Activated naive CD8-positive, alpha-beta T cell treated with anti-CD3 and anti-CD28 coated beads, Interleukin-2, amount 10 ng/mL, durations not matched to agents 7 days and 5 days (primary cell): ENCODE measurements at regions not wholly inside any gene's neighbourhood (a gene's known extent, or its start where the extent isn't known, plus 50 kb on each side); places are given as distances from the start of the nearest gene placed in this dataset.
"Not testable (repeated sequence)": the region's sequence is repeated elsewhere in the genome, so short reads cannot be mapped to it uniquely, and the experiment has no call there.

Source experiments
- ATAC-seq: fragments of 150-1000 bp; cut with Tn5 transposase; one replicate; pipeline ENCODE4 v1.10.0; 2021; ENCODE audit warnings: low read depth, moderate library complexity
- POLR2A ChIA-PET: fragments of 350-600 bp; sonication (Branson Sonifier 250); formaldehyde crosslinking; loops from one replicate; lab custom pipeline; 2021; ENCODE audit warnings: antibody characterized with exemption; lab: Charles Lee
- DNase-seq: peaks from one replicate; pipeline ENCODE4 v3.0.0; 2021
- H3K27ac Mint-ChIP-seq: one replicate; pipeline ENCODE4 v1.8.0; 2022; ENCODE audit warnings: mild to moderate bottlenecking, mixed read lengths
- H3K27me3 Mint-ChIP-seq: one replicate; pipeline ENCODE4 v1.8.0; 2022; ENCODE audit warnings: mild to moderate bottlenecking, moderate library complexity, mixed read lengths
- H3K36me3 Mint-ChIP-seq: one replicate; pipeline ENCODE4 v1.8.0; 2021; ENCODE audit warnings: mild to moderate bottlenecking, mixed read lengths
- H3K4me1 Mint-ChIP-seq: one replicate; pipeline ENCODE4 v1.8.0; 2021; ENCODE audit warnings: mixed read lengths
- H3K4me3 Mint-ChIP-seq: one replicate; pipeline ENCODE4 v1.8.0; 2022; ENCODE audit warnings: mild to moderate bottlenecking, moderate library complexity, mixed read lengths
- H3K9me3 Mint-ChIP-seq: one replicate; pipeline ENCODE4 v1.8.0; 2021; ENCODE audit warnings: mixed read lengths

DNA sequence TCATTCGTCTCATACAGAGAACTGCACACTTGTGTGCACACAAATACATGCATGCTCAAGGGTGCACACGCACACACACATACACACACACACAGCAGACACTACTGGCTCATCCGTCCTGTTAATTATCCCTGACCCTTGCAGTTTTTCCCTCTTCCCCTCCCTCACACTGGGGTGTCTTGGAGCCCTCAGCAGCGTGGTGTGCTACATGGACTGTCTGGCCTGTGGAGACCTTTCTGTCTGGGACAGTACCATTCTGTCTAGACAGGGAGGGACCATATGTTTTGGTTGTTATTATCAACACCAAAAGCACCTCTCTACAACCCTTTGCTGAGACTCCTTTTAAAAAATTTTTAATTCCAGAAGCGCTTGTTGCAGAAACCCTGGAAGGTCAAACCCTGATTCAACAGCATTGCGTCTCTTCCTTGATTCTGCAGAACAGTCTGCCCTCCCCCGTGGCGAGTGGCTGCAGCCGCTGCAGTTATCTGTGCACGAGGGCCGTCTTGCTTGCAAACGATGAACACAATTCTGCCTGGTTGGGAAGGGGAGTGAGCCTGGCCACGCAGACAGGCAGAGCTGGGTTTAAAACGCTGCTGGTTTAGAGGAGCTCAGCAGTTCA lies 374.0 kb downstream of the IRS2 start:
- Mint-ChIP-seq H3K4me3 (no peak overlapping the region), H3K27me3 (peaks cover 8% of the 10 kb centered on the region), H3K27ac (no peak overlapping the region), H3K36me3 (no peaks in the 10 kb centered on the region), H3K4me1 (no peaks in the 10 kb centered on the region), H3K9me3 (no peaks in the 10 kb centered on the region)
- POLR2A ChIA-PET: no interaction called here
- ATAC-seq (no peak), DNase-seq (no peak)

DNA sequence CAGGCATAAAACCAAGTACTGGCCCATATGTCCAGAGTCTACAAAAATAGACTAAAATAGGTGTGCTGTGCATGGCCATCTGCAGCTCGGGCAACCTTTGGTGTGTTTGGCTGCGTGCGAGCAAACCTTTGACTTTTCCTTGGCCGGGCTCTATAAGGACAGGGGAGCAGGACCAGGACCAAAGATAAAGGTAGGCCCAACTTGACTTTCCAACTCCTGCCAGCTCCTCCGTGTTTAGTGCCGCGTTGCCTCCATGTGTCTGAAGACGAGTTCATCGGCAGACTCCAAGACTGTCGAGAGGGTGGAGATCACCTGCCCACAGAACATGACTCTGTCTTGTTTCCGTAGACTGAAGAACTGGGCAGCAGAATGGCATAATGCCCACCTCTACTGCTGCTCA lies 375.5 kb downstream of the IRS2 start:
- Mint-ChIP-seq H3K27me3 (peaks cover 8% of the 10 kb centered on the region), H3K4me3 (no peak overlapping the region), H3K4me1 (no peaks in the 10 kb centered on the region), H3K9me3 (no peaks in the 10 kb centered on the region), H3K36me3 (no peaks in the 10 kb centered on the region), H3K27ac (no peak overlapping the region)
- POLR2A ChIA-PET: no interaction called here
- DNase-seq: no peak
- ATAC-seq: no peak

DNA sequence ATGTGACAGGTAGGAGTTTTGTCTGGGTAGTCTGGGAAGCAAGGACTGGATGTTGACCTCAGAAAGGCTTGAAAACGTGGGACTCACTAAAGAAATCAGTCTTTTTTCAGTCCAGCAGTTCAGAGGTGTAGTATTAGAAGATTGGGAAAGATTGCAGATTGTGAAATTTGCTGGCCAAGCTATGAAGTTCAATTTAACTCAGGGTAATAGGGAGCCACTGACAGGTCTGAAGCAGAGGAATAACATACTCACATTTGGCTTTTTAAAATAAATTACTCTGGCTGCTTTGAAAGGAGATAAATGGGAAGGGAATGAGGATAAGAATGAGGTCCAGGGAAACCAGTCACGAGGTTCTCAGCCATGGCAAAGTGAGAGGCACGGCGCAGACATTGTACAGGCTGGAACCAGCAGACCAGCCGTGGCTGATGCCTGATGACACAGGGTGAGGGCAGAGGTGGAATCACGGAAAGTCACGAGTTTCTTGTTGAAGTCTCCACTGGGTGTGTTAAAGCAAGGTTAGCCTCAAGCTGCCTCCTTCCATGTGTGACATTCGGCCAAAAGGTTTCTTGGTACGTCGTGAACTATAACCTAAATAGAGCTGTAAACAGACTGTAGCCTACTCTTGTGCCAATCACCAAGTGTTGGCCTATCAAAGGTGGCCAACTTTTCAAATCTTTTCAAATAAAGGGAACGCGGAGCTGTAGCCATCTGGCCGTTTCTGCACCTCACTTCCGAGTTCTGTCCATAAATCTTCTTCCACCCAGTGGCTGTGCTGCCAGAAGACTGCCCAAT lies 377.6 kb downstream of the IRS2 start:
- ATAC-seq (no peak), DNase-seq (no peak)
- H3K27me3 Mint-ChIP-seq: peaks cover 5% of the 10 kb centered on the region
- no peaks in the 10 kb centered on the region for H3K4me1 Mint-ChIP-seq
- H3K9me3 Mint-ChIP-seq: no peaks in the 10 kb centered on the region
- H3K4me3 Mint-ChIP-seq: no peak overlapping the region
- no peak overlapping the region for H3K27ac Mint-ChIP-seq
- no peaks in the 10 kb centered on the region for H3K36me3 Mint-ChIP-seq
- POLR2A ChIA-PET: no interaction called here

GRCh38 chr13:109406376-109406992 lies 379.9 kb downstream of the IRS2 start:
- POLR2A ChIA-PET: no interaction called here
- no peaks in the 10 kb centered on the region for H3K36me3 Mint-ChIP-seq
- H3K27me3 Mint-ChIP-seq: no peaks in the 10 kb centered on the region
- no peak for ATAC-seq
- no peaks in the 10 kb centered on the region for H3K9me3 Mint-ChIP-seq
- H3K4me1 Mint-ChIP-seq: no peaks in the 10 kb centered on the region
- no peak overlapping the region for H3K4me3 Mint-ChIP-seq
- no peak overlapping the region for H3K27ac Mint-ChIP-seq
- no peak for DNase-seq

GRCh38 chr13:109403012-109403421 lies 383.4 kb downstream of the IRS2 start:
- H3K27me3 Mint-ChIP-seq: no peaks in the 10 kb centered on the region
- POLR2A ChIA-PET: no interaction called here
- ATAC-seq: no peak
- H3K4me3 Mint-ChIP-seq: no peak overlapping the region
- no peak for DNase-seq
- no peak overlapping the region for H3K27ac Mint-ChIP-seq
- no peaks in the 10 kb centered on the region for H3K36me3 Mint-ChIP-seq
- H3K9me3 Mint-ChIP-seq: no peaks in the 10 kb centered on the region
- no peaks in the 10 kb centered on the region for H3K4me1 Mint-ChIP-seq

DNA sequence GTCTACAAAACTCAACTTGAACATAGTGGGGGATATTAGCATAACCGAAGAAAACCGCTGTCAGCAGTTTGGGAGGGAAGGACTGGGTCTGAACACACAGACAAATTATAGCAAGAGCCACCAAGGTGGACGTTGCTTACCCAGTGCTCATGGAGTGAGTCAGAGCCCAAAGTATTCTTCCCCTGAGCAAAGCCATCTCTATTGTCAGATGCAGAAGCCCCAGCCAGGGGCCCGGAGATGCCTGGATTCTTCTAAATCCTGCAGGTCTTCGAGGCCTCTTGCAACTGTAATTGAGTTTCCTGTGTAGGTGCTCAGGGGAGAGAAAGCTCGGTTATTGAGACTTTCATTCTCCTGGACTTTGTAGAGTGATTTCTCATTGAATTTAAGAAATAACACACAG lies 384.5 kb downstream of the IRS2 start:
- H3K27ac Mint-ChIP-seq: no peak overlapping the region
- POLR2A ChIA-PET: no interaction called here
- H3K27me3 Mint-ChIP-seq: no peaks in the 10 kb centered on the region
- H3K9me3 Mint-ChIP-seq: no peaks in the 10 kb centered on the region
- H3K4me1 Mint-ChIP-seq: no peaks in the 10 kb centered on the region
- DNase-seq (no peak), ATAC-seq (no peak)
- no peaks in the 10 kb centered on the region for H3K36me3 Mint-ChIP-seq
- H3K4me3 Mint-ChIP-seq: no peak overlapping the region

DNA sequence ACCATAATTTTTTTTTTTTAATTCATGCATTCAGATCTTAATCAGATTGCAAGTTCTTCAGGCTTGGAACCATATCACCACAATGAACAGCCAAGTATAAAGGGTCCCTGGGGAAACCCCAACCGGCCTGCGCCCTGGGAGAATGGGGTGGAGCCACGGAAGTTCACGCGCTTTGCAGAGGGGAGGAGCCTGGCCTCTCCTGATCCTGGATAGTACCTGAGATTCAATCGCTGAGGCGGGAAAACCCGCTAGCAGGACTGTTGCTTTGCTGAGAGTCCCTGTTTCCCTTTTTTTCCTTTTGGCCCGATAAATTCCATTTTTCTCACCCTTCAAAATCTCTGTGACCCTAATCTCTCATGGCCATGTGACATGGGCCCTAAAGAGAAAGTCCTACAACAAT lies 385.1 kb downstream of the IRS2 start:
- H3K27ac Mint-ChIP-seq: no peak overlapping the region
- no peaks in the 10 kb centered on the region for H3K9me3 Mint-ChIP-seq
- ATAC-seq: no peak

DNA sequence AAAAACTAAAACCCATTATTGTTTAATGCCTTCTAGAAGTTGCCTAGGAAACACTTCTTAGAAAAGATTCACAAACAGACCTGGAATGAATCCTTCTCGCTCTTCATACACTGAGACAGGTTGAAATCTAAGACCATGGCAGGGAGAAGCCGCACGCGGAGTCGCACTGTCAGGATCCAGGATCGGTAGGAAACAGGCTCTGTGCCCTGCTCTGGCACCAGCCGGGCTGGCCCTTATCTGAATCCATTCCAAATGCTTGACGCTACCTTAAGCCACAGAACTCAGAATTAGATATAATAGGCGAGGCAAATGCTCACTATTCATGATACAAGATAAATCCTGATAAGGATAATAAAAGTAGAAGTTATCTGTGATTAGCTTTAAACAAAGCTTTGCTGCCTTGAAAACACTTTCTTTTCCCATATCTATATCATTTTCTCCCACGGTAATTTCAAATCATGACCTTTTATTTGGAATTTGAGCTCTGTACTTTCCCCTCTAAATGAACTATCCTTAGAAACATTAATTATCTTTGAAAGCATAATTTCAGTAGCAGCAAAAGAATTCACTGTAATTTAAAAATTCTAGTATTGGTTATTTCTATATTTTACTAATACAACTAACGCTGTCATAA lies 385.6 kb downstream of the IRS2 start:
- no peaks in the 10 kb centered on the region for H3K4me1 Mint-ChIP-seq
- POLR2A ChIA-PET: no interaction called here
- no peak overlapping the region for H3K27ac Mint-ChIP-seq
- H3K36me3 Mint-ChIP-seq: no peaks in the 10 kb centered on the region
- DNase-seq (no peak), ATAC-seq (no peak)
- H3K9me3 Mint-ChIP-seq: no peaks in the 10 kb centered on the region
- no peak overlapping the region for H3K4me3 Mint-ChIP-seq
- H3K27me3 Mint-ChIP-seq: no peaks in the 10 kb centered on the region

More for the DNA sequence above, 385.1 kb downstream of the IRS2 start:
- Mint-ChIP-seq H3K4me1 (no peaks in the 10 kb centered on the region), H3K36me3 (no peaks in the 10 kb centered on the region), H3K27me3 (no peaks in the 10 kb centered on the region), H3K4me3 (no peak overlapping the region)
- POLR2A ChIA-PET: no interaction called here
- no peak for DNase-seq

- ATAC-seq: no peak
- no peaks in the 10 kb centered on the region for H3K9me3 Mint-ChIP-seq
- no peaks in the 10 kb centered on the region for H3K4me1 Mint-ChIP-seq
- H3K27ac Mint-ChIP-seq: no peak overlapping the region
- no peak overlapping the region for H3K4me3 Mint-ChIP-seq
- POLR2A ChIA-PET: no interaction called here
- no peak for DNase-seq
- H3K36me3 Mint-ChIP-seq: no peaks in the 10 kb centered on the region
- no peaks in the 10 kb centered on the region for H3K27me3 Mint-ChIP-seq
Measured at GRCh38 chr13:109400209-109400608, 386.2 kb downstream of the IRS2 start.

DNA sequence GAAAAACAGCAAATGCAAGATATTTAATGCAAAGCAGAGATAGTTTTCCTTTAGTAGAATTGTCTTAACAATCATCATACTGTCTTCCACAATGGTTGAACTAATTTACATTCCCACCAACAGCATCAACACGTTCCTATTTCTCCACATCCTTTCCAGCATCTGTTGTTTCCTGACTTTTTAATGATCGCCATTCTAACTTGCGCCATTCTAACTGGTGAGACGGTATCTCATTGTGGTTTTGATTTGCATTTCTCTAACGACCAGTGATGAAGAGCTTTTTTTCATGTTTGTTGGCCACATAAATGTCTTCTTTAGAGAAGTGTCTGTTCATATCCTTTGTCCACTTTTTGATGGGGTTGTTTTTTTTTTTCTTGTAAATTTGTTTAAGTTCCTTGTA lies 388.3 kb downstream of the IRS2 start:
- H3K4me3 Mint-ChIP-seq, H3K27me3 Mint-ChIP-seq, POLR2A ChIA-PET, H3K4me1 Mint-ChIP-seq, H3K36me3 Mint-ChIP-seq, H3K9me3 Mint-ChIP-seq, ATAC-seq, H3K27ac Mint-ChIP-seq, DNase-seq: not testable (repeated sequence)

DNA sequence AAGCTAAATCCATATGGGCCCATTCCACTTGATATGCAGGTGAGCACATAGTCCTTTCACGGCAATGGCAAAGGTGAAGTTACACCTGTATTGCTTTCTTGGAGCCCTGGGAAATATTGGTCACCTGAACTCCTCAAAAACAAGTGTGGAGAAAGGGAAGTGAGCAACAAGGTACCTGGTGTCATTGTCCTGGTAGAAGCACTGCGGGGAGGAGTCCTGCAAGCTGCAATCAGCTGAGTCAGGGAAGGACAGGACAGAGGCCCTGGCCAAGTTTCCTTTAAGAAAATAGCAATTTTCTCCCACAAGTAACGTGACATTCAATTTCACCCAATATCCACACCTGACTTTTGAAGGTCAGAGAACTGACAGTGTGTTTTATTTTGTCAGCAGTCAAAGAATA lies 389.1 kb downstream of the IRS2 start:
- no peaks in the 10 kb centered on the region for H3K4me1 Mint-ChIP-seq
- no peaks in the 10 kb centered on the region for H3K9me3 Mint-ChIP-seq
- H3K27me3 Mint-ChIP-seq: no peaks in the 10 kb centered on the region
- POLR2A ChIA-PET: no interaction called here
- H3K4me3 Mint-ChIP-seq: no peak overlapping the region
- DNase-seq (no peak), ATAC-seq (no peak)
- H3K27ac Mint-ChIP-seq: no peak overlapping the region
- H3K36me3 Mint-ChIP-seq: no peaks in the 10 kb centered on the region

- no peak for ATAC-seq
- H3K36me3 Mint-ChIP-seq: no peaks in the 10 kb centered on the region
- no peaks in the 10 kb centered on the region for H3K4me1 Mint-ChIP-seq
- H3K27ac Mint-ChIP-seq: no peak overlapping the region
- no peaks in the 10 kb centered on the region for H3K27me3 Mint-ChIP-seq
- H3K4me3 Mint-ChIP-seq: no peak overlapping the region
- DNase-seq: no peak
- POLR2A ChIA-PET: no interaction called here
- H3K9me3 Mint-ChIP-seq: no peaks in the 10 kb centered on the region
Measured at GRCh38 chr13:109396266-109396665, 390.1 kb downstream of the IRS2 start.

DNA sequence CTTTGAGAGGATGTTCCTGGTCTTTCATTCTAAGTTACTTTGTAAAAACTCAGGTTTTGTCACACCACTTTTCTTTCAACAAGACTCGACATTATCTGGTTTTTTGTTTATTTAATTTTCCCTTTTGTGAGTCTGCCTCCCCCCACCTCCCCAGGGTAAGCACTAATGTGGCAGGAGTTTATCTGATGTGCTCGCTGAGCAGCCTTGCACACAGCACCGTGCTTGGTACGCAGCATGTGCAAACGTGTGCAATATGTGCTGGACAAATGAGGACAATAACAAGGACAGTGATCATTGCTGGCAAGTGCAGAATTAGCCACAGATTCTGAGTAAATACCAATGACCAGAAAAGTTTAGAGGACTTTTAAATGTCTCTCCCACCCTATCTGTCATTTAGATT lies 391.4 kb downstream of the IRS2 start:
- Mint-ChIP-seq H3K27ac (no peak overlapping the region), H3K9me3 (no peaks in the 10 kb centered on the region), H3K36me3 (no peaks in the 10 kb centered on the region), H3K27me3 (no peaks in the 10 kb centered on the region), H3K4me1 (no peaks in the 10 kb centered on the region), H3K4me3 (no peak overlapping the region)
- POLR2A ChIA-PET: no interaction called here
- DNase-seq: no peak
- ATAC-seq: no peak
